ENCODE measurements at regions not wholly inside any gene's neighbourhood (a gene's known extent, or its start where the extent isn't known, plus 50 kb on each side); places are given as distances from the start of the nearest gene placed in this dataset.

DNA sequence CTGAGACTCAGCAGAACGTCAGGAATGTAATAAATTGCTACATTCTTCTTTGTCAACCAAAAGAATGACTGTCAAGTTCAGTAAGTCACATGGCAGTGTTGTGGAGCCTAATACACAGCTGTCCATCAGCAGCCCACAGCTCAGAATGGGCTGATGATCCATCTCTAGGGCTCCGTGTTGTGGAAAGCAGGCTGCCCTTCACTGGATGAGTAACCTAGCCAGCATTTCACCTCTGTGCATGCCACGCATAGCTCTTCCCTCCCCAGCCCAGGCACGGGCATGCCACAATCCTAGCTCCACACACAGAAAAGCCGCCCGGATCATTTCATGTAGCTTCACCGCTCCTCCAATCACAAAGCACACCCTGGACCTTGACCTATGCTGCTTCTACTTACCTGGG lies 878.0 kb upstream of the TMEM132C start:
- TF ChIP-seq, protein P1, sequence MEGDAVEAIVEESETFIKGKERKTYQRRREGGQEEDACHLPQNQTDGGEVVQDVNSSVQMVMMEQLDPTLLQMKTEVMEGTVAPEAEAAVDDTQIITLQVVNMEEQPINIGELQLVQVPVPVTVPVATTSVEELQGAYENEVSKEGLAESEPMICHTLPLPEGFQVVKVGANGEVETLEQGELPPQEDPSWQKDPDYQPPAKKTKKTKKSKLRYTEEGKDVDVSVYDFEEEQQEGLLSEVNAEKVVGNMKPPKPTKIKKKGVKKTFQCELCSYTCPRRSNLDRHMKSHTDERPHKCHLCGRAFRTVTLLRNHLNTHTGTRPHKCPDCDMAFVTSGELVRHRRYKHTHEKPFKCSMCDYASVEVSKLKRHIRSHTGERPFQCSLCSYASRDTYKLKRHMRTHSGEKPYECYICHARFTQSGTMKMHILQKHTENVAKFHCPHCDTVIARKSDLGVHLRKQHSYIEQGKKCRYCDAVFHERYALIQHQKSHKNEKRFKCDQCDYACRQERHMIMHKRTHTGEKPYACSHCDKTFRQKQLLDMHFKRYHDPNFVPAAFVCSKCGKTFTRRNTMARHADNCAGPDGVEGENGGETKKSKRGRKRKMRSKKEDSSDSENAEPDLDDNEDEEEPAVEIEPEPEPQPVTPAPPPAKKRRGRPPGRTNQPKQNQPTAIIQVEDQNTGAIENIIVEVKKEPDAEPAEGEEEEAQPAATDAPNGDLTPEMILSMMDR (IDR thresholded peaks at IDR 0.05; ENCODE audit: insufficient read depth, low read length, poor library complexity, severe bottlenecking), result no peak
- TF ChIP-seq EZH2phosphoT487 (conservative IDR thresholded peaks at IDR 0.05; ENCODE audit: low read length), result no peak
